Hippocampal formation (tissue), 2 donors: ENCODE measurements at regions not wholly inside any gene's neighbourhood (a gene's known extent, or its start where the extent isn't known, plus 50 kb on each side); places are given as distances from the start of the nearest gene placed in this dataset.
"Not testable (repeated sequence)": the region's sequence is repeated elsewhere in the genome, so short reads cannot be mapped to it uniquely, and the experiment has no call there.

Source experiments
- DNase-seq, 2 donors: peaks; one replicate each; lab custom pipeline; 2025; lab: John Stamatoyannopoulos, UW

GRCh38 chr4:129254126-129254525 is 158.2 kb downstream of the C4orf33 start:
- DNase-seq = peak in 1 of 2 donors; percentile 3

GRCh38 chr4:129254526-129254925 is 158.6 kb downstream of the C4orf33 start:
- no peak for DNase-seq

GRCh38 chr4:129261584-129261983 is 165.6 kb downstream of the C4orf33 start:
- no peak for DNase-seq

- DNase-seq = no peak
Observed at GRCh38 chr4:129264008-129264657, 168.2 kb downstream of the C4orf33 start.

- no peak for DNase-seq
Observed at GRCh38 chr4:129278868-129279267, 182.9 kb downstream of the C4orf33 start.

- DNase-seq = no peak
Observed at GRCh38 chr4:129282293-129282692, 186.3 kb downstream of the C4orf33 start.

GRCh38 chr4:129292194-129292593 is 196.2 kb downstream of the C4orf33 start:
- DNase-seq = not testable (repeated sequence)

GRCh38 chr4:129314781-129315180 is 218.8 kb downstream of the C4orf33 start:
- no peak for DNase-seq

- no peak for DNase-seq
Observed at GRCh38 chr4:129322920-129323319, 227.0 kb downstream of the C4orf33 start.

- no peak for DNase-seq
Observed at GRCh38 chr4:129323658-129324057, 227.7 kb downstream of the C4orf33 start.

- DNase-seq = no peak
Observed at GRCh38 chr4:129326571-129327460, 230.9 kb downstream of the C4orf33 start.

- no peak for DNase-seq
Observed at GRCh38 chr4:129327637-129328036, 231.7 kb downstream of the C4orf33 start.

GRCh38 chr4:129328162-129328561 is 232.2 kb downstream of the C4orf33 start:
- no peak for DNase-seq

GRCh38 chr4:129334136-129334535 is 238.2 kb downstream of the C4orf33 start:
- no peak for DNase-seq

- no peak for DNase-seq
Observed at GRCh38 chr4:129335276-129335675, 239.3 kb downstream of the C4orf33 start.

GRCh38 chr4:129335818-129336217 is 239.9 kb downstream of the C4orf33 start:
- DNase-seq = no peak

GRCh38 chr4:129336457-129337227 is 240.7 kb downstream of the C4orf33 start:
- no peak for DNase-seq

GRCh38 chr4:129337228-129337620 is 241.3 kb downstream of the C4orf33 start:
- no peak for DNase-seq

GRCh38 chr4:129342819-129343408 is 247.0 kb downstream of the C4orf33 start:
- no peak for DNase-seq

GRCh38 chr4:129344058-129344457 is 248.1 kb downstream of the C4orf33 start:
- DNase-seq = peak in 1 of 2 donors; percentile 11

- no peak for DNase-seq
Observed at GRCh38 chr4:129345609-129346008, 249.7 kb downstream of the C4orf33 start.

- no peak for DNase-seq
Observed at GRCh38 chr4:129346036-129346435, 250.1 kb downstream of the C4orf33 start.
